ENCODE measurements at regions not wholly inside any gene's neighbourhood (a gene's known extent, or its start where the extent isn't known, plus 50 kb on each side); places are given as distances from the start of the nearest gene placed in this dataset.

GRCh38 chr9:95822583-95823431, 52.7 kb upstream of the ERCC6L2 start:
- DNase-seq: peak; percentile 86

GRCh38 chr9:95822015-95822414, 53.5 kb upstream of the ERCC6L2 start:
- peak; percentile 12 for DNase-seq

GRCh38 chr9:95820074-95820473, 55.4 kb upstream of the ERCC6L2 start:
- peak; percentile 83 for DNase-seq

GRCh38 chr9:95819636-95820035, 55.9 kb upstream of the ERCC6L2 start:
- peak; percentile 9 for DNase-seq

- no peak for DNase-seq
Measured at GRCh38 chr9:95817205-95817604, 58.3 kb upstream of the ERCC6L2 start.

- no peak for DNase-seq
Measured at GRCh38 chr9:95816716-95817115, 58.8 kb upstream of the ERCC6L2 start.

GRCh38 chr9:95815961-95816360, 59.5 kb upstream of the ERCC6L2 start:
- DNase-seq: no peak

- DNase-seq: peak; percentile 44
Measured at GRCh38 chr9:95815133-95815532, 60.4 kb upstream of the ERCC6L2 start.

- DNase-seq: peak; percentile 33
Measured at GRCh38 chr9:95813923-95814322, 61.6 kb upstream of the ERCC6L2 start.

- DNase-seq: no peak
Measured at GRCh38 chr9:95810814-95811213, 64.7 kb upstream of the ERCC6L2 start.

GRCh38 chr9:95810133-95810532, 65.4 kb upstream of the ERCC6L2 start:
- DNase-seq: no peak

- DNase-seq: no peak
Measured at GRCh38 chr9:95809686-95810085, 65.8 kb upstream of the ERCC6L2 start.

- peak; percentile 35 for DNase-seq
Measured at GRCh38 chr9:95808011-95808410, 67.5 kb upstream of the ERCC6L2 start.

- no peak for DNase-seq
Measured at GRCh38 chr9:95807326-95807947, 68.1 kb upstream of the ERCC6L2 start.

GRCh38 chr9:95803197-95803596, 72.3 kb upstream of the ERCC6L2 start:
- DNase-seq: no peak

GRCh38 chr9:95801797-95802196, 73.7 kb upstream of the ERCC6L2 start:
- DNase-seq: no peak

- DNase-seq: no peak
Measured at GRCh38 chr9:95796029-95796428, 79.5 kb upstream of the ERCC6L2 start.

- DNase-seq: peak; percentile 96
Measured at GRCh38 chr9:95793924-95794828, 81.3 kb upstream of the ERCC6L2 start.

GRCh38 chr9:95791695-95792094, 83.8 kb upstream of the ERCC6L2 start:
- DNase-seq: no peak

GRCh38 chr9:95791286-95791685, 84.2 kb upstream of the ERCC6L2 start:
- no peak for DNase-seq

- no peak for DNase-seq
Measured at GRCh38 chr9:95788521-95788991, 86.9 kb upstream of the ERCC6L2 start.

GRCh38 chr9:95788021-95788420, 87.5 kb upstream of the ERCC6L2 start:
- peak; percentile 37 for DNase-seq

GRCh38 chr9:95785209-95785608, 90.3 kb upstream of the ERCC6L2 start:
- DNase-seq: no peak
